PC-9 (cell line): ENCODE measurements at regions not wholly inside any gene's neighbourhood (a gene's known extent, or its start where the extent isn't known, plus 50 kb on each side); places are given as distances from the start of the nearest gene placed in this dataset.

Experiments
- BruUV-seq: library from RNA; stranded (reverse); fragments of 400-500 nt; replicated peaks from 2 replicates; lab custom pipeline; 2021; lab: Mats Ljungman, UMichigan
- CTCF ChIA-PET: fragments of 300-600 bp; sonication (Branson Sonifier 250); formaldehyde crosslinking; loops from one replicate; lab custom pipeline; 2022; ENCODE audit warnings: antibody characterized with exemption; lab: Charles Lee
- POLR2A ChIA-PET: fragments of 300-600 bp; sonication (Branson Sonifier 250); formaldehyde crosslinking; loops from one replicate; lab custom pipeline; 2022; ENCODE audit warnings: antibody characterized with exemption; ENCODE audit not compliant: unreplicated experiment; lab: Charles Lee
- DNase-seq, 2 experiments: peaks; one replicate each; pipeline versions ENCODE4 v3.0.0 to v3.0.0-alpha.2; 2015 to 2022; ENCODE audit warnings: mixed read lengths in 1 of 2
- H2AFZ ChIP-seq: fragments of 200-600 bp; sonication (generic); 2 replicates; pipeline ENCODE4 v1.8.1; 2017; ENCODE audit warnings: antibody characterized with exemption
- H3F3A ChIP-seq: fragments of 200-600 bp; sonication (generic); 2 replicates; pipeline ENCODE4 v1.8.1; 2017; ENCODE audit warnings: antibody characterized with exemption, mild to moderate bottlenecking, low read depth; ENCODE audit not compliant: insufficient read depth
- H3K27ac ChIP-seq: fragments of 200-600 bp; sonication (generic); 2 replicates; pipeline ENCODE4 v1.6.1; 2016; ENCODE audit warnings: mixed run types
- H3K27me3 ChIP-seq: fragments of 200-600 bp; sonication (generic); 2 replicates; pipeline ENCODE4 v1.6.1; 2016; ENCODE audit warnings: low read depth, mixed run types; ENCODE audit not compliant: insufficient read depth
- H3K36me3 ChIP-seq: fragments of 200-600 bp; sonication (generic); 2 replicates; pipeline ENCODE4 v1.6.1; 2016; ENCODE audit warnings: low read depth, mixed run types
- H3K4me1 ChIP-seq: fragments of 200-600 bp; sonication (generic); replicated peaks from 2 replicates; pipeline ENCODE4 v1.6.1; 2016; ENCODE audit warnings: mixed run types; ENCODE audit not compliant: insufficient read depth
- H3K4me2 ChIP-seq: fragments of 200-600 bp; sonication (generic); 2 replicates; pipeline ENCODE4 v1.6.1; 2017; ENCODE audit warnings: mixed run types
- H3K4me3 ChIP-seq: fragments of 200-600 bp; sonication (generic); 2 replicates; pipeline ENCODE4 v1.6.1; 2016; ENCODE audit warnings: mixed run types
- H3K79me2 ChIP-seq: fragments of 200-600 bp; sonication (generic); 2 replicates; pipeline ENCODE4 v1.6.1; 2017; ENCODE audit warnings: low read depth, mixed run types
- H3K9me2 ChIP-seq: fragments of 200-600 bp; sonication (generic); 2 replicates; pipeline ENCODE4 v1.8.1; 2017; ENCODE audit warnings: mild to moderate bottlenecking; ENCODE audit not compliant: insufficient read depth
- H3K9me3 ChIP-seq: fragments of 200-600 bp; sonication (generic); 2 replicates; pipeline ENCODE4 v1.8.1; 2016; ENCODE audit warnings: low read depth; ENCODE audit not compliant: insufficient read depth
- H4K20me1 ChIP-seq: fragments of 200-600 bp; sonication (generic); 2 replicates; pipeline ENCODE4 v1.8.1; 2017; ENCODE audit not compliant: insufficient read depth
- EZH2 ChIP-seq: fragments of 200-600 bp; sonication (generic); IDR thresholded peaks from 2 replicates; pipeline ENCODE4 v1.8.0; 2017; ENCODE audit warnings: antibody characterized with exemption, low read depth
- intact Hi-C: fragments of 100-400 bp; cut with micrococcal nuclease; formaldehyde crosslinking; loops from one replicate; pipeline ENCODE4 v1.10.0; 2022; ENCODE audit not compliant: unreplicated experiment
- TF ChIP-seq, protein P1 (sequence below): fragments of 200-600 bp; sonication (generic); conservative IDR thresholded peaks from 2 replicates; pipeline ENCODE4 v1.6.1; 2017; ENCODE audit warnings: mixed run types, antibody characterized with exemption, mild to moderate bottlenecking, moderate library complexity

- H3K36me3 ChIP-seq: no peaks in the 10 kb centered on the region
- H3K9me3 ChIP-seq: no peaks in the 10 kb centered on the region
- H3K27ac ChIP-seq: no peak overlapping the region
- H3K27me3 ChIP-seq: no peaks in the 10 kb centered on the region
- H3K79me2 ChIP-seq: no peaks in the 10 kb centered on the region
- CTCF ChIA-PET: no interaction called here
- no peak for DNase-seq
- no peak overlapping the region for H3K4me3 ChIP-seq
- no peaks in the 10 kb centered on the region for H4K20me1 ChIP-seq
- no peak for TF ChIP-seq EZH2
- TF ChIP-seq, protein P1, sequence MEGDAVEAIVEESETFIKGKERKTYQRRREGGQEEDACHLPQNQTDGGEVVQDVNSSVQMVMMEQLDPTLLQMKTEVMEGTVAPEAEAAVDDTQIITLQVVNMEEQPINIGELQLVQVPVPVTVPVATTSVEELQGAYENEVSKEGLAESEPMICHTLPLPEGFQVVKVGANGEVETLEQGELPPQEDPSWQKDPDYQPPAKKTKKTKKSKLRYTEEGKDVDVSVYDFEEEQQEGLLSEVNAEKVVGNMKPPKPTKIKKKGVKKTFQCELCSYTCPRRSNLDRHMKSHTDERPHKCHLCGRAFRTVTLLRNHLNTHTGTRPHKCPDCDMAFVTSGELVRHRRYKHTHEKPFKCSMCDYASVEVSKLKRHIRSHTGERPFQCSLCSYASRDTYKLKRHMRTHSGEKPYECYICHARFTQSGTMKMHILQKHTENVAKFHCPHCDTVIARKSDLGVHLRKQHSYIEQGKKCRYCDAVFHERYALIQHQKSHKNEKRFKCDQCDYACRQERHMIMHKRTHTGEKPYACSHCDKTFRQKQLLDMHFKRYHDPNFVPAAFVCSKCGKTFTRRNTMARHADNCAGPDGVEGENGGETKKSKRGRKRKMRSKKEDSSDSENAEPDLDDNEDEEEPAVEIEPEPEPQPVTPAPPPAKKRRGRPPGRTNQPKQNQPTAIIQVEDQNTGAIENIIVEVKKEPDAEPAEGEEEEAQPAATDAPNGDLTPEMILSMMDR: no peak
- H3K4me1 ChIP-seq: no peaks in the 10 kb centered on the region
- no TSS peak for BruUV-seq
- no peak overlapping the region for H3K4me2 ChIP-seq
- no peaks in the 10 kb centered on the region for H3F3A ChIP-seq
- intact Hi-C loops: no loop called here
- no peak overlapping the region for H2AFZ ChIP-seq
- H3K9me2 ChIP-seq: no peaks in the 10 kb centered on the region
- POLR2A ChIA-PET: no interaction called here
Measured at GRCh38 chr4:59805176-59805575, 1395.0 kb upstream of the ADGRL3 start.

GRCh38 chr4:59814402-59815010, 1385.6 kb upstream of the ADGRL3 start:
- H3K36me3 ChIP-seq: no peaks in the 10 kb centered on the region
- POLR2A ChIA-PET: no interaction called here
- no peak overlapping the region for H3K4me3 ChIP-seq
- no peak for DNase-seq
- CTCF ChIA-PET: no interaction called here
- intact Hi-C loops: no loop called here
- H3K4me1 ChIP-seq: no peaks in the 10 kb centered on the region
- H3K4me2 ChIP-seq: no peak overlapping the region
- H3K27me3 ChIP-seq: no peaks in the 10 kb centered on the region
- no peaks in the 10 kb centered on the region for H3K79me2 ChIP-seq
- no TSS peak for BruUV-seq
- H3K9me3 ChIP-seq: no peaks in the 10 kb centered on the region
- no peaks in the 10 kb centered on the region for H4K20me1 ChIP-seq
- H3K27ac ChIP-seq: no peak overlapping the region
- H3K9me2 ChIP-seq: no peaks in the 10 kb centered on the region
- H2AFZ ChIP-seq: no peak overlapping the region
- no peaks in the 10 kb centered on the region for H3F3A ChIP-seq
- TF ChIP-seq, protein P1: no peak
- TF ChIP-seq EZH2: no peak

DNA sequence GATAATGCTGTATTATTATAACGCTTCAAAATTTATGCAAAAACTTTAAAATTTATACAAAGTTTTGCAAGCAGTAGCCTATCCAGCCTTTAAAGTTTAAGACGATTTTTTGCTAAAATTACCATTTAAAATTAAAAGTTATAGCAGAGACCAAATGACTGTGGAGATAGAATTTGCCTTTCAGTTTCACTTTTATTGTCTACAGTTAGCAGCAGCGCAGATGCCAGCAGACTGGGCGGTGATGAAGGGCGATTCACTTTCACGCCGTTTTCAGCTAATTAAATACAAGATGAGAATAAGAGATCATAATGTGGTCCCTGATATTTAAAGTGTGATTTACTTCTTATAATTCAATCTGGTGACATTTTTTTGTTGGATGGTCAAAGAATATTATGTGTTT, 1381.5 kb upstream of the ADGRL3 start:
- CTCF ChIA-PET: no interaction called here
- Histone ChIP-seq H4K20me1 (no peaks in the 10 kb centered on the region), H2AFZ (no peak overlapping the region), H3K4me3 (no peak overlapping the region), H3K9me2 (no peaks in the 10 kb centered on the region), H3K4me2 (no peak overlapping the region), H3K27ac (no peak overlapping the region), H3K36me3 (no peaks in the 10 kb centered on the region), H3F3A (no peaks in the 10 kb centered on the region), H3K4me1 (no peaks in the 10 kb centered on the region), H3K9me3 (no peaks in the 10 kb centered on the region), H3K27me3 (no peaks in the 10 kb centered on the region), H3K79me2 (no peaks in the 10 kb centered on the region)
- BruUV-seq: no TSS peak
- DNase-seq: peak in 1 of 2 experiments; percentile 0
- intact Hi-C loops: no loop called here
- POLR2A ChIA-PET: no interaction called here
- no peak for TF ChIP-seq EZH2
- TF ChIP-seq, protein P1: no peak
